Astrocyte of the spinal cord (primary cell): ENCODE measurements at regions not wholly inside any gene's neighbourhood (a gene's known extent, or its start where the extent isn't known, plus 50 kb on each side); places are given as distances from the start of the nearest gene placed in this dataset.

ENCODE experiments used
- DNase-seq: peaks from one replicate; pipeline ENCODE4 v3.0.0; 2011; ENCODE audit warnings: low read depth, low spot score
- H3K4me3 ChIP-seq: 2 replicates; pipeline ENCODE4 v1.5.1; 2011; ENCODE audit warnings: low read depth, mild to moderate bottlenecking, low read length, moderate library complexity
- in situ Hi-C: cut with HindIII; loops from 2 replicates; pipeline ENCODE4 v1.10.0; 2017; ENCODE audit warnings: low sequenced_read_pairs
- TF ChIP-seq, protein P1 (sequence below): IDR thresholded peaks from 2 replicates; pipeline ENCODE4 v1.5.1; 2012; ENCODE audit warnings: low read depth, mild to moderate bottlenecking, low read length, inconsistent platforms

DNA sequence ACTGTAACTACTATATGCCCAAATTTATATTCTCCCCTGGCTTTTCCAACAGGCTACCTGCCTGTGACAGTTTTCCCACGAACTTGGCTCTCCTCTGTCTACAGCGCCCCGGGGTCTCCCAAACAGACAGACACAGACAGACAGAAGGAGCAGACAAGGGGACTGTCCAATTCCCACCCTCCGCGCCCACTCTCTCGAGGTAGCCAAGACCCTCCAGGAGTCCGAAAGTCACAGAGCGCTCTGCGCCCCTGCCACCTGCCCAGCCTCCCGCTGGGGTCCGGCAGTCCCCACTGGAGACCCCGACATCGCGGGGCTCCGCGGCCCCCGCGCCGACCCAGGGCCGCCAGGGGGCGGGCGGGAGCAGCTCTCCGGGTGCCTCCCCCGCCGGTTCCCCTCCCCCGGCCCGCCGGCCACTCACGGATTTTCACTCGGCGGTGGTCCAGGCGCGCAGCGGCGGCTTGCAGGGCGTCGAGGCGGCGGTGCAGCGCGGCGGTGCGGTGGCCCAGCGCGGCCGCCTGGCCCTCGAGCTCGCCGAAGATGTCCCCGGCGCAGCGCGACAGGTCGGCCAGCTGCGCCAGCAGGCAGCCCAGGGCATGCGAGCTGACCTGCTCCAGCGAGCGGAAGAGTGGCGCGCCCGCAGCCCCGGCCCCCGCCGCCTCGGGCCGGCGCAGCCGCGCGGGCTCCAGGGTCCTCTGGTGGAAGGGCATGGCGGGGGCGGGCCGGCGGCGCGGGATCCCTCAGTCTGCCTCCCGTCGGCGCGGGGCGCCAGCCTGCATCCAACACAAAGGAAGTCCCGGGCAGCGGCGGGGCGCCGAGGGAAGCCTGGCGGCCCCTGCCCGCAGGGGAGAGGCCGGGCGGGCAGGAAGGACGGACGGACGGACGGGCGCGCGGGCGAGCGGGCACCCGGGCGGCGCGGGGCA lies 81.3 kb upstream of the CCDC28A start:
- DNase-seq = peak; percentile 65
- H3K4me3 ChIP-seq = peak overlapping the region; percentile 66
- in situ Hi-C loops = no loop called here
- TF ChIP-seq, protein P1, sequence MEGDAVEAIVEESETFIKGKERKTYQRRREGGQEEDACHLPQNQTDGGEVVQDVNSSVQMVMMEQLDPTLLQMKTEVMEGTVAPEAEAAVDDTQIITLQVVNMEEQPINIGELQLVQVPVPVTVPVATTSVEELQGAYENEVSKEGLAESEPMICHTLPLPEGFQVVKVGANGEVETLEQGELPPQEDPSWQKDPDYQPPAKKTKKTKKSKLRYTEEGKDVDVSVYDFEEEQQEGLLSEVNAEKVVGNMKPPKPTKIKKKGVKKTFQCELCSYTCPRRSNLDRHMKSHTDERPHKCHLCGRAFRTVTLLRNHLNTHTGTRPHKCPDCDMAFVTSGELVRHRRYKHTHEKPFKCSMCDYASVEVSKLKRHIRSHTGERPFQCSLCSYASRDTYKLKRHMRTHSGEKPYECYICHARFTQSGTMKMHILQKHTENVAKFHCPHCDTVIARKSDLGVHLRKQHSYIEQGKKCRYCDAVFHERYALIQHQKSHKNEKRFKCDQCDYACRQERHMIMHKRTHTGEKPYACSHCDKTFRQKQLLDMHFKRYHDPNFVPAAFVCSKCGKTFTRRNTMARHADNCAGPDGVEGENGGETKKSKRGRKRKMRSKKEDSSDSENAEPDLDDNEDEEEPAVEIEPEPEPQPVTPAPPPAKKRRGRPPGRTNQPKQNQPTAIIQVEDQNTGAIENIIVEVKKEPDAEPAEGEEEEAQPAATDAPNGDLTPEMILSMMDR = peak; percentile 66

DNA sequence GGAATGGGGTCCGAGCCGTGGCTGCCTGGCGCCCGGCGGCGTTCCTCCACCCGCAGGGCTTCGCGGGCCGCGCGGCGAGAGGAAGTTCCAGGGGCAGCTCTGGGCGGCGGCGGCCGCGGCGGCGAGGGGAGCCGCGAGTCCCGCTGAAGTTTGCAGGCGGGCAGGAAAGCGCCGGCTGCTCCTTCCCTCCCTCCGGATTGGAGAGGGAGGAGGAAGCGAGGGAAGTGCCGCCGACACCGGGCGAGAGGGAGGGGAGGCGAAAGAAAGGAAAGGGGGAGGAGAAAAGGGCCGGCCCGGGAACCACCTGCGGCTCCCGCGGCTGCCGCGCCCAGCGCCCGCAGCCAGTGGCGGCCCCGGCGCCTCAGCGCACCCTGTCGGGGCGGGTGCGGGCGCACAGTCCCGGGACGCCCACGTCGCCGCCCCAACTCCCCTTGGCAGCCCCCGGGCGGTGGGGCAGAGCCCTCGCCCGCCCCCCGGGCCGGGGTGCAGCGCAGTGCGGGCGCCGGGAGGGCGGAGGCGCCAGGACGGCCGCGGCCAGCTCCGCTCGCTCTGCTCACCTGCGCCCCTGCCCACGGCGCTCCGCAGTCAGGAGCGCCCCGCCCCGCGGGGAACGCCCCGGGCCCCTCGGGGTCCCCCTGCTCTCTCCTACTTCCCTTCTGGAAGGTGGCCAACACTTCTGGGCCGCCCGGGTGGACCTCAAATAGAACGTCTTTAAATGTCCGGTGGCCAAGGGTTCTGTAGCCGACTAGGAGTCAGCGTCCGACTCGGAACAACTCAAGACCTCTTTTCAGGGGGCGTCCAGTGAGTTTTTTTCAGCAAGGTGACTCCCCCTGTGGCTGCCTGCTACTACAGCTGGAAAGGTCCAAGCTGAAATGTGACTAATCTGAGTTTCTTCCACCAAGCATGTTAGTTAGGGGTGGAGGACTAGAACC lies 80.3 kb upstream of the CCDC28A start:
- DNase-seq = peak; percentile 79
- in situ Hi-C loops = no loop called here
- TF ChIP-seq, protein P1 = peak; percentile 18
- peak overlapping the region; percentile 66 for H3K4me3 ChIP-seq

GRCh38 chr6:138695193-138695592 lies 78.4 kb upstream of the CCDC28A start:
- no peak for DNase-seq
- in situ Hi-C loops = no loop called here
- no peak overlapping the region for H3K4me3 ChIP-seq
- TF ChIP-seq, protein P1 = no peak

- TF ChIP-seq, protein P1 = no peak
- no peak for DNase-seq
- in situ Hi-C loops = no loop called here
- no peak overlapping the region for H3K4me3 ChIP-seq
Observed at GRCh38 chr6:138714493-138714892, 59.1 kb upstream of the CCDC28A start.

- TF ChIP-seq, protein P1 = no peak
- in situ Hi-C loops = no loop called here
- H3K4me3 ChIP-seq = no peak overlapping the region
- DNase-seq = no peak
Observed at GRCh38 chr6:138716013-138716412, 57.6 kb upstream of the CCDC28A start.

DNA sequence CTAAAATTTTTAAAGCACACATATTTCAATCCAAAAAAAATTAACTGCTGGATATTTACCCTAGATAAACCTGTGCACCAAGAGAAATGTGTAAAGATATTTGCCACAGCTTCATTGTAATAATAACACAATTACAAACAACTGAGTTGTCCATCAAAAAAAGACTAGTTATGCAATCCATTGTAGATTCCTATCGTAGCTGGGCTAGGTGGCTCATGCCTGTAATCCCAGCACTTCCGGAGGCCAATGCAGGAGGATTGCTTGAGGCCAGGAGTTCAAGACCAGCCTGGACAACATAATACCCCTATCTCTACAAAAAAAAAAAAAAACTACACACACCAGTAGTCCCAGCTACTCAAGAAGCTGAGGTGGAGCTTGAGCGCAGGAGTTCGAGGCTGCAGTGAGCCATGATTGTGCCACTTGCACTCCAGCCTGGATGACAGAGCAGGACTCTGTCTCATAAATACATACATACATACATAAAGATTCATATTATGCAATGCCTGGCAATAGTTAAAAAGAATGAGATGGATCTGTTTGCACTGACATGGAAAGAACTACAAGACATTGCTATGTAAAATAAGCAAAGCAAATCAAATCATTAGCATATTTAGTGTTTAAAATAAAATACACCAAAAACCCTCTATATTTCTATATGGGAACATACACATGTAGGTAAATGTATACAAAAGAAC lies 56.5 kb upstream of the CCDC28A start:
- in situ Hi-C loops = no loop called here
- TF ChIP-seq, protein P1 = no peak
- DNase-seq = no peak
- no peak overlapping the region for H3K4me3 ChIP-seq
